Tibial artery (tissue), 4 donors: ENCODE measurements at regions not wholly inside any gene's neighbourhood (a gene's known extent, or its start where the extent isn't known, plus 50 kb on each side); places are given as distances from the start of the nearest gene placed in this dataset.

Source experiments
- DNase-seq, 2 donors: peaks; one replicate each; pipeline ENCODE4 v3.0.0-alpha.2; 2019
- H3K27ac ChIP-seq, 2 donors: fragments of 200-600 bp; sonication (generic) in 1 of 2; 1 replicate in 1 of 2; 2 replicates in 1 of 2; pipeline ENCODE4 v1.5.1; 2018 to 2019; ENCODE audit warnings: mild to moderate bottlenecking in 1 of 2
- H3K27me3 ChIP-seq, 2 donors: fragments of 200-600 bp; sonication (generic) in 1 of 2; one replicate each; pipeline versions ENCODE4 v1.5.1 to v1.6.0; 2016 to 2019
- H3K36me3 ChIP-seq, 3 donors: fragments of 200-600 bp; sonication (generic) in 2 of 3; one replicate each; pipeline ENCODE4 v1.5.1; 2016 to 2019; ENCODE audit warnings: mild to moderate bottlenecking in 2 of 3
- H3K4me1 ChIP-seq, 4 donors: fragments of 200-600 bp; sonication (generic) in 2 of 4; 1 replicate in 3 of 4; 2 replicates in 1 of 4; pipeline ENCODE4 v1.5.1; 2016 to 2019
- H3K4me3 ChIP-seq, 2 donors: fragments of 200-600 bp; sonication (generic) in 1 of 2; 1 replicate in 1 of 2; 2 replicates in 1 of 2; pipeline ENCODE4 v1.5.1; 2018 to 2019; ENCODE audit warnings: mild to moderate bottlenecking in 2 of 2
- H3K9me3 ChIP-seq, 3 donors: fragments of 200-600 bp; sonication (generic) in 1 of 3; one replicate each; pipeline ENCODE4 v1.5.1; 2016 to 2019
- intact Hi-C: fragments of 100-400 bp; cut with DNase I; formaldehyde crosslinking; loops from one replicate; pipeline ENCODE4 v1.15.0; 2023; ENCODE audit warnings: low total_unique reads
- TF ChIP-seq, protein P1 (sequence below), 2 experiments: fragments of 200-600 bp in 1 of 2; fragments of 450-650 bp in 1 of 2; IDR thresholded peaks; one replicate each; pipeline ENCODE4 v1.5.1; 2017 to 2019; ENCODE audit warnings: antibody characterized with exemption in 2 of 2, mild to moderate bottlenecking in 1 of 2, moderate library complexity in 1 of 2

DNA sequence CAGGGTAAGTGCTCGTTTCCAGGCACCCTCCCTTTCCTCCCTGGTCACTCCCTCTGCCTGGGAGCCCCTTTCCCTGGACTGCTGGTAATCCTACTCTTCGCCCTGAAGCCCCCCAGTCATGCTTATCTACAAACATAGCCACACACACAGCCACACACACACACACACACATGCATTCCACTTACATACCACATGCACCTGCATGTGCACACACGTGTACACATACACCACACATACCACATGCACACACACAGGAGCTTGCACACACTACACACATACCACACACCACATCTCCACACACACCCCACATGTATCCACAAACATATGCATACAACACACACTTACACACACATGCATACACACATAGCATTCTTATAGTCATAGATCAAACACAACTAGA, 358.5 kb downstream of the GADD45G start:
- Histone ChIP-seq H3K4me1 (peaks cover 0 to 7% (median 2%) of the 10 kb centered on the region in 4 donors), H3K27ac (no peak overlapping the region), H3K4me3 (no peak overlapping the region), H3K9me3 (no peaks in the 10 kb centered on the region), H3K27me3 (no peaks in the 10 kb centered on the region), H3K36me3 (no peaks in the 10 kb centered on the region)
- TF ChIP-seq, protein P1, sequence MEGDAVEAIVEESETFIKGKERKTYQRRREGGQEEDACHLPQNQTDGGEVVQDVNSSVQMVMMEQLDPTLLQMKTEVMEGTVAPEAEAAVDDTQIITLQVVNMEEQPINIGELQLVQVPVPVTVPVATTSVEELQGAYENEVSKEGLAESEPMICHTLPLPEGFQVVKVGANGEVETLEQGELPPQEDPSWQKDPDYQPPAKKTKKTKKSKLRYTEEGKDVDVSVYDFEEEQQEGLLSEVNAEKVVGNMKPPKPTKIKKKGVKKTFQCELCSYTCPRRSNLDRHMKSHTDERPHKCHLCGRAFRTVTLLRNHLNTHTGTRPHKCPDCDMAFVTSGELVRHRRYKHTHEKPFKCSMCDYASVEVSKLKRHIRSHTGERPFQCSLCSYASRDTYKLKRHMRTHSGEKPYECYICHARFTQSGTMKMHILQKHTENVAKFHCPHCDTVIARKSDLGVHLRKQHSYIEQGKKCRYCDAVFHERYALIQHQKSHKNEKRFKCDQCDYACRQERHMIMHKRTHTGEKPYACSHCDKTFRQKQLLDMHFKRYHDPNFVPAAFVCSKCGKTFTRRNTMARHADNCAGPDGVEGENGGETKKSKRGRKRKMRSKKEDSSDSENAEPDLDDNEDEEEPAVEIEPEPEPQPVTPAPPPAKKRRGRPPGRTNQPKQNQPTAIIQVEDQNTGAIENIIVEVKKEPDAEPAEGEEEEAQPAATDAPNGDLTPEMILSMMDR (IDR thresholded peaks at IDR 0.05): no peak
- no peak for DNase-seq
- intact Hi-C loops: no loop called here

DNA sequence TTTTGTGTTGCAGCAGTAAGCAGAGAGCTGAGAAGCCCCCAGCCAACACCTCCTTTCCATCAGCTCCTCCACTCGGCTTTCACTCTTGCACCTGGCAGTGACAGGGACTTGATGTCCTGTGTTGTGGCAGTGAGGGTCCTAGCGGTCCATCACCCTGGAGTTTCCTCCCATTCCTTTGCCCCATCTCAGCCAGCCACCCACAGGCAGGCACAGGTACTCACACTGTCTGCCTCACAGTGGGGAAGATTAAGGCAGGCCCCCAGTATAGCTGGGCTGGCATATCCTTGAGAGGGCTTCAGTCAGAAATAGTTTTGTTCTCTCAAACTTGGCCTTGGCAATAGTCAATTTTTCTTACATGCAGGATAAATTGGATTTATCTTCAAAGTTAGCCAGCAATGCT, 362.7 kb downstream of the GADD45G start:
- H3K9me3 ChIP-seq: no peaks in the 10 kb centered on the region
- no peak for DNase-seq
- H3K4me1 ChIP-seq: peaks cover 0 to under 1% (median 0%) of the 10 kb centered on the region in 4 donors
- intact Hi-C loops: no loop called here
- no peaks in the 10 kb centered on the region for H3K36me3 ChIP-seq
- TF ChIP-seq, protein P1 (IDR thresholded peaks at IDR 0.05): no peak
- no peak overlapping the region for H3K4me3 ChIP-seq
- no peaks in the 10 kb centered on the region for H3K27me3 ChIP-seq
- no peak overlapping the region for H3K27ac ChIP-seq

DNA sequence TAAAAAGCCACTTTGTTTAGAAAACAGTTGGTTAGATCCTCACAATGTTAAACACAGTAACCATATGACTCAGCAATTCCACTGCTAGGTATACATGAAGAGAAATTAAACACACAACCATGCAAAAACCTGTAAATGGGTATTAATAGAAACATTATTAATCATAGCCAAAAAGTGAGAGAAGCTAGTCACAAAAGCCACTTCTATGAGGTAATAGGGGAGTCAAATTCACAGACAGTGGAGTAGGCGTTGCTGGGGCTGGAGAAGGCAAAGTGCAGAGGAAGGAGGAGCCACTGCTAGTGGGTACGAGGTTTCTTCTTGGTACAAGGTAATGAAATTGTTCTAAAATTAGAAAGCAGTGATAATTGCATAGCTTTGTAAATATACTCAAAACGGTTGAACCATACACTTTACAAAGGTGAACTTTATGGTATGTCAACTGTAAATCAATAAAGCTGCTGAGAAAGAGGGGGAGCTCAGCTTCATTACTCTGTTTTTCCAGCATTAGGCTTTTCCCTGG, 364.4 kb downstream of the GADD45G start:
- no peak for DNase-seq
- Histone ChIP-seq H3K9me3 (no peaks in the 10 kb centered on the region), H3K4me1 (no peaks in the 10 kb centered on the region), H3K4me3 (no peak overlapping the region), H3K27me3 (no peaks in the 10 kb centered on the region), H3K36me3 (no peaks in the 10 kb centered on the region), H3K27ac (no peak overlapping the region)
- TF ChIP-seq, protein P1 (IDR thresholded peaks at IDR 0.05): no peak
- intact Hi-C loops: no loop called here

DNA sequence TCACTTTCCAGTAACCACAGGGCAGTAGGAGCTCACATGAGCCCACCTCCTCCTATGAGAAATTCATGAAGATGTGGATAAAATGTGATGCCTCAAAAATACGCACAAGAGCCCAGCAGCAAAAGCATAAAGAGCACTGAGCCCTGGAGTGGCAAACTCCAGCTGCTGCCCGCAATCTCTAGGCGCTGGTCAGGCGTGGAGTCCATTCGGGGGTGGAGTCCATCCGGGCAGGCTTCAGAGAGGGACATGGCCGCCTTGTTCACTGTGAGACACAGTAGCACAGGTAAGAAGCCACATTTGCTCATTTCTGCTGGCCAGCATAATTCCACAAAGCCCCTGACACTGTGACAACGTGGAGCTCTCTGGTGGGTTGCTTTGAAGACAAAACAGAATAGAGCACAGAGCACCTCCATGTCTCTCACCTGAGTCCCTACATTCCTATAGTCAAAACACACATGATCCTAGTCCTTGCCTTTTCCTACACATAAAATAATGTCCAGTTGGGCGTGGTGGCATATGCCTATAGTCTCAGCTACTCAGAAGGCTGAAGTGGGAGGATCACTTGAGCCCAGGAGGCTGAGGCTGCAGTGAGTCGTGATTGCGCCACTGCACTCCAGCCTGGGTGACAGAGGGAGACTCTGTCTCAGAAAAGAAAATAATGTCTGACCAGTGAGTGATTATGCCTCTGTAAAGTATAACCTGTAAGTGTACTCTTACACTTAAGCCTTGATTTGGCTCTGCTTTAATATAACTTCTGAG, 365.2 kb downstream of the GADD45G start:
- Histone ChIP-seq H3K4me3 (no peak overlapping the region), H3K36me3 (no peaks in the 10 kb centered on the region), H3K4me1 (no peaks in the 10 kb centered on the region), H3K27me3 (no peaks in the 10 kb centered on the region), H3K9me3 (no peaks in the 10 kb centered on the region), H3K27ac (no peak overlapping the region)
- DNase-seq: no peak
- intact Hi-C loops: no loop called here
- TF ChIP-seq, protein P1 (IDR thresholded peaks at IDR 0.05): no peak

DNA sequence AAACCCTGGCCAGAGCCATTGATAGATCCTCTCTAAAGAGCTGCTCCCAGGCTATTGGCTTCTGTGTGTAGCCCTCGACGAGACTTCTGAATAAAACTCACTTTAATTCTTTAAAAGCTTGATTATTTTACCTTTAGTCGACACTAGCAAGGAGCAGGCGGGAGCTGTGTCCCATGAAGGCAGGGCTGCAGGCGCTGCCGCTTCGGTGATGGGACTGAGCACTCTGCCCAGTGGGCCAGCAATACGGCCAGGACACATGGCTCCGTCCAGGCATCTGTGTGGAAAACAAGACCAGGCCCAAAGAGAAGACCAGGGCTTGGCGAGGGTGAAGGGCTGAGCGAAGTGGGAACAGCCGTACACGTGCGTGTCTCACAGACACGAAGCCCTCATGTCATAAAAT, 365.9 kb downstream of the GADD45G start:
- Histone ChIP-seq H3K9me3 (no peaks in the 10 kb centered on the region), H3K4me3 (no peak overlapping the region), H3K4me1 (no peaks in the 10 kb centered on the region), H3K36me3 (no peaks in the 10 kb centered on the region), H3K27ac (no peak overlapping the region), H3K27me3 (no peaks in the 10 kb centered on the region)
- DNase-seq: no peak
- intact Hi-C loops: no loop called here
- TF ChIP-seq, protein P1 (IDR thresholded peaks at IDR 0.05): no peak
